IPS-15b (cell line): ENCODE measurements at regions not wholly inside any gene's neighbourhood (a gene's known extent, or its start where the extent isn't known, plus 50 kb on each side); places are given as distances from the start of the nearest gene placed in this dataset.
"Not testable (repeated sequence)": the region's sequence is repeated elsewhere in the genome, so short reads cannot be mapped to it uniquely, and the experiment has no call there.

Experiments used
- H3K27me3 ChIP-seq: one replicate; pipeline ENCODE4 v1.6.1; 2013; ENCODE audit warnings: low read length; ENCODE audit not compliant: control insufficient read depth, insufficient read depth
- H3K36me3 ChIP-seq: one replicate; pipeline ENCODE4 v1.6.1; 2013; ENCODE audit warnings: low read length; ENCODE audit not compliant: control insufficient read depth, insufficient read depth
- H3K4me1 ChIP-seq: one replicate; pipeline ENCODE4 v1.6.1; 2013; ENCODE audit warnings: mild to moderate bottlenecking, low read length; ENCODE audit not compliant: control insufficient read depth, insufficient read depth
- H3K4me3 ChIP-seq: one replicate; pipeline ENCODE4 v1.5.1; 2013; ENCODE audit warnings: low read depth, low read length
- H3K9ac ChIP-seq: one replicate; pipeline ENCODE4 v1.6.1; 2013; ENCODE audit warnings: low read depth, mild to moderate bottlenecking, low read length
- H3K9me3 ChIP-seq: one replicate; pipeline ENCODE4 v1.6.1; 2013; ENCODE audit warnings: mild to moderate bottlenecking, low read length; ENCODE audit not compliant: control insufficient read depth, insufficient read depth

GRCh38 chr16:29126057-29126494 is 141.2 kb downstream of the LAT start:
- no peak overlapping the region for H3K9ac ChIP-seq
- no peaks in the 10 kb centered on the region for H3K36me3 ChIP-seq
- no peaks in the 10 kb centered on the region for H3K4me1 ChIP-seq
- no peaks in the 10 kb centered on the region for H3K9me3 ChIP-seq
- H3K27me3 ChIP-seq: peaks cover 6% of the 10 kb centered on the region
- no peak overlapping the region for H3K4me3 ChIP-seq

- Histone ChIP-seq H3K9me3 (no peaks in the 10 kb centered on the region), H3K27me3 (peaks cover 6% of the 10 kb centered on the region), H3K36me3 (no peaks in the 10 kb centered on the region), H3K9ac (no peak overlapping the region), H3K4me3 (no peak overlapping the region), H3K4me1 (no peaks in the 10 kb centered on the region)
Measured at GRCh38 chr16:29124828-29125227, 140.0 kb downstream of the LAT start.

GRCh38 chr16:29124162-29124561 is 139.3 kb downstream of the LAT start:
- H3K36me3 ChIP-seq, H3K9me3 ChIP-seq, H3K4me3 ChIP-seq, H3K4me1 ChIP-seq, H3K27me3 ChIP-seq, H3K9ac ChIP-seq: not testable (repeated sequence)

GRCh38 chr16:29120680-29121079 is 135.8 kb downstream of the LAT start:
- not testable (repeated sequence) for H3K4me1 ChIP-seq, H3K27me3 ChIP-seq, H3K9ac ChIP-seq, H3K36me3 ChIP-seq, H3K9me3 ChIP-seq, H3K4me3 ChIP-seq

GRCh38 chr16:29118301-29118957 is 133.6 kb downstream of the LAT start:
- H3K36me3 ChIP-seq, H3K9ac ChIP-seq, H3K4me3 ChIP-seq, H3K9me3 ChIP-seq, H3K27me3 ChIP-seq, H3K4me1 ChIP-seq: not testable (repeated sequence)

GRCh38 chr16:29117631-29118030 is 132.8 kb downstream of the LAT start:
- Histone ChIP-seq H3K9me3 (no peaks in the 10 kb centered on the region), H3K4me1 (no peaks in the 10 kb centered on the region), H3K4me3 (no peak overlapping the region), H3K27me3 (no peaks in the 10 kb centered on the region), H3K36me3 (no peaks in the 10 kb centered on the region), H3K9ac (no peak overlapping the region)

GRCh38 chr16:29116980-29117379 is 132.1 kb downstream of the LAT start:
- H3K4me3 ChIP-seq: no peak overlapping the region
- H3K9me3 ChIP-seq: no peaks in the 10 kb centered on the region
- no peaks in the 10 kb centered on the region for H3K27me3 ChIP-seq
- H3K9ac ChIP-seq: no peak overlapping the region
- H3K4me1 ChIP-seq: no peaks in the 10 kb centered on the region
- H3K36me3 ChIP-seq: no peaks in the 10 kb centered on the region

GRCh38 chr16:29116207-29116606 is 131.4 kb downstream of the LAT start:
- H3K27me3 ChIP-seq, H3K36me3 ChIP-seq, H3K4me3 ChIP-seq, H3K9me3 ChIP-seq, H3K4me1 ChIP-seq, H3K9ac ChIP-seq: not testable (repeated sequence)

GRCh38 chr16:29115802-29116141 is 130.9 kb downstream of the LAT start:
- H3K27me3 ChIP-seq, H3K9ac ChIP-seq, H3K36me3 ChIP-seq, H3K4me1 ChIP-seq, H3K4me3 ChIP-seq, H3K9me3 ChIP-seq: not testable (repeated sequence)

- H3K27me3 ChIP-seq, H3K9ac ChIP-seq, H3K9me3 ChIP-seq, H3K4me1 ChIP-seq, H3K36me3 ChIP-seq, H3K4me3 ChIP-seq: not testable (repeated sequence)
Measured at GRCh38 chr16:29114989-29115801, 130.3 kb downstream of the LAT start.

- no peaks in the 10 kb centered on the region for H3K9me3 ChIP-seq
- no peaks in the 10 kb centered on the region for H3K4me1 ChIP-seq
- H3K4me3 ChIP-seq: no peak overlapping the region
- no peak overlapping the region for H3K9ac ChIP-seq
- H3K36me3 ChIP-seq: no peaks in the 10 kb centered on the region
- no peaks in the 10 kb centered on the region for H3K27me3 ChIP-seq
Measured at GRCh38 chr16:29114574-29114973, 129.7 kb downstream of the LAT start.

- not testable (repeated sequence) for H3K4me3 ChIP-seq, H3K9ac ChIP-seq, H3K36me3 ChIP-seq, H3K4me1 ChIP-seq, H3K9me3 ChIP-seq, H3K27me3 ChIP-seq
Measured at GRCh38 chr16:29113446-29113845, 128.6 kb downstream of the LAT start.
